GM13977 (cell line): ENCODE measurements at regions not wholly inside any gene's neighbourhood (a gene's known extent, or its start where the extent isn't known, plus 50 kb on each side); places are given as distances from the start of the nearest gene placed in this dataset.

Experiments used
- DNase-seq: peaks from one replicate; pipeline ENCODE4 v3.0.0; 2012; ENCODE audit warnings: low spot score
- CTCF ChIP-seq: IDR thresholded peaks from 2 replicates; pipeline ENCODE4 v1.5.1; 2012; ENCODE audit warnings: mild to moderate bottlenecking, control low read depth; ENCODE audit not compliant: insufficient read depth; ENCODE audit errors: extremely low read depth, missing control alignments
- in situ Hi-C: fragments of 300-500 bp; cut with MboI; formaldehyde crosslinking; loops from one replicate; pipeline ENCODE4 v1.12.0; 2022; ENCODE audit warnings: low sequenced_read_pairs, low pct_unique_long_range_greater_than_20kb, mixed read lengths, inconsistent platforms; ENCODE audit not compliant: unreplicated experiment

GRCh38 chr10:58963101-58963534 is 213.3 kb upstream of the PHYHIPL start:
- DNase-seq: no peak
- in situ Hi-C loops: no loop called here

GRCh38 chr10:58963723-58964124 is 212.7 kb upstream of the PHYHIPL start:
- TF ChIP-seq CTCF: no peak
- in situ Hi-C loops: no loop called here
- DNase-seq: no peak

More at GRCh38 chr10:58963101-58963534, 213.3 kb upstream of the PHYHIPL start:
- no peak for TF ChIP-seq CTCF

GRCh38 chr10:58965855-58966254 is 210.6 kb upstream of the PHYHIPL start:
- in situ Hi-C loops: no loop called here

GRCh38 chr10:58967551-58968388 is 208.7 kb upstream of the PHYHIPL start:
- TF ChIP-seq CTCF: no peak
- DNase-seq: no peak
- in situ Hi-C loops: no loop called here

More at GRCh38 chr10:58965855-58966254, 210.6 kb upstream of the PHYHIPL start:
- no peak for DNase-seq
- no peak for TF ChIP-seq CTCF

- no peak for TF ChIP-seq CTCF
- in situ Hi-C loops: no loop called here
- no peak for DNase-seq
Measured at GRCh38 chr10:58968389-58968755, 208.1 kb upstream of the PHYHIPL start.

- no peak for TF ChIP-seq CTCF
- no peak for DNase-seq
- in situ Hi-C loops: no loop called here
Measured at GRCh38 chr10:58969576-58969975, 206.9 kb upstream of the PHYHIPL start.
